OCI-LY1 (cell line): ENCODE measurements at regions not wholly inside any gene's neighbourhood (a gene's known extent, or its start where the extent isn't known, plus 50 kb on each side); places are given as distances from the start of the nearest gene placed in this dataset.

Experiments used
- CTCF ChIP-seq: fragments of 200-600 bp; sonication (generic), shearing (Covaris generic); IDR thresholded peaks from 2 replicates; pipeline ENCODE4 v1.5.1; 2017; ENCODE audit warnings: mild to moderate bottlenecking, antibody characterized with exemption, low read length, moderate library complexity, mixed read lengths
- EZH2 ChIP-seq: fragments of 200-600 bp; sonication (generic), shearing (Covaris generic); IDR thresholded peaks from 2 replicates; pipeline ENCODE4 v1.8.0; 2017; ENCODE audit warnings: borderline replicate concordance, mixed run types, mild to moderate bottlenecking, antibody characterized with exemption, low read length, moderate library complexity, mixed read lengths

DNA sequence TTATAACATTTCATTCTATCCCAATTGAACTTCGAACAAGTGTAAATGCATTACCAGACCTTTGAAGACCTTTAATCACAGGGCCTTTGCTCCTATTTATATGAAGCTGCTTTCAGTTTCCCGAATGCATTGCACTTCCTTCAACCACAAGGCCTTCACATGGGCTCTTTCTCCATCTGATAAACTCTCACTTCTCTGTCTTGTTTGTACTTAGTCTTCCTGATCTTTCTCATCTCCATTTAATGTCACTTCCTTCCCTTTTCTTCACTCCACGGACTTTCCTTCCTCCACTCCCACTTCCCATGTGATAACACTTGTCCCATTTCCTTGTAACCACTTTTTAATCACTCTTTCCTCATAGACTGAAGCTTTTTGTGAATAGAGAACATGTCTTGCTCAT lies 74.3 kb upstream of the TNC start:
- TF ChIP-seq CTCF (no peak), EZH2 (no peak)
